Neural crest cell (in vitro differentiated cells): ENCODE measurements at regions not wholly inside any gene's neighbourhood (a gene's known extent, or its start where the extent isn't known, plus 50 kb on each side); places are given as distances from the start of the nearest gene placed in this dataset.

Source experiments
- DNase-seq: peaks from one replicate; pipeline ENCODE4 v3.0.0; 2021; ENCODE audit warnings: low read depth, mixed read lengths, low spot score
- H3K27ac Mint-ChIP-seq: one replicate; pipeline ENCODE4 v1.8.0; 2021; ENCODE audit warnings: mild to moderate bottlenecking, mixed read lengths; ENCODE audit not compliant: unreplicated experiment
- H3K27me3 Mint-ChIP-seq: 2 replicates; pipeline ENCODE4 v1.8.0; 2021; ENCODE audit warnings: low read depth, mild to moderate bottlenecking, mixed read lengths
- H3K36me3 Mint-ChIP-seq: 2 replicates; pipeline ENCODE4 v1.8.0; 2021; ENCODE audit warnings: low read depth, mild to moderate bottlenecking, mixed read lengths
- H3K4me1 Mint-ChIP-seq: 2 replicates; pipeline ENCODE4 v1.8.0; 2021; ENCODE audit warnings: mixed read lengths
- H3K4me3 Mint-ChIP-seq: one replicate; pipeline ENCODE4 v1.8.0; 2021; ENCODE audit warnings: mild to moderate bottlenecking, mixed read lengths
- H3K9me3 Mint-ChIP-seq: 2 replicates; pipeline ENCODE4 v1.8.0; 2021; ENCODE audit warnings: mixed read lengths
- TF ChIP-seq, protein P1 (sequence below): fragments of 200-600 bp; sonication (generic); conservative IDR thresholded peaks from 2 replicates; pipeline ENCODE4 v1.5.0; 2021; ENCODE audit warnings: antibody characterized with exemption, mild to moderate bottlenecking

DNA sequence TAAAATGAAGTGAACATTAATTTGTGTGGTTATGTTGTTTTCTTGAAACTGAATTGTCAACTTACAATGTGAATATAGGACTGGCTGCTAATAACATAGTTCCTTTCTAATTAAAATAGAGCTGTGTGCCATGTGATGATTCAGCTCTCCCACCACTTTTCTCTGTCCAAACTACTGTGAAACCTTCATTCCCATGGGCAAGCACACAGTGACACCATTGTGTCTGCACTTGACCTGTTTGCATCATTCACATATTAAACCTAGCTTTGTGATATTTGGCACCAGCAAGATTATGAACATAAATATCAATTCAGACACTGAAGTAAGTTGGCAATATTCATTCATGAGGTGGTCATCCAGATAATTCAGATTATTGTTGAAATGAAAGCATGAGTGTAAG lies 78.8 kb upstream of the TCF12 start:
- H3K36me3 Mint-ChIP-seq: peaks cover 4% of the 10 kb centered on the region
- no peak for DNase-seq
- H3K27ac Mint-ChIP-seq: no peak overlapping the region
- no peak overlapping the region for H3K4me3 Mint-ChIP-seq
- peaks cover 17% of the 10 kb centered on the region for H3K4me1 Mint-ChIP-seq
- H3K27me3 Mint-ChIP-seq: no peaks in the 10 kb centered on the region
- peaks cover 12% of the 10 kb centered on the region for H3K9me3 Mint-ChIP-seq
- TF ChIP-seq, protein P1, sequence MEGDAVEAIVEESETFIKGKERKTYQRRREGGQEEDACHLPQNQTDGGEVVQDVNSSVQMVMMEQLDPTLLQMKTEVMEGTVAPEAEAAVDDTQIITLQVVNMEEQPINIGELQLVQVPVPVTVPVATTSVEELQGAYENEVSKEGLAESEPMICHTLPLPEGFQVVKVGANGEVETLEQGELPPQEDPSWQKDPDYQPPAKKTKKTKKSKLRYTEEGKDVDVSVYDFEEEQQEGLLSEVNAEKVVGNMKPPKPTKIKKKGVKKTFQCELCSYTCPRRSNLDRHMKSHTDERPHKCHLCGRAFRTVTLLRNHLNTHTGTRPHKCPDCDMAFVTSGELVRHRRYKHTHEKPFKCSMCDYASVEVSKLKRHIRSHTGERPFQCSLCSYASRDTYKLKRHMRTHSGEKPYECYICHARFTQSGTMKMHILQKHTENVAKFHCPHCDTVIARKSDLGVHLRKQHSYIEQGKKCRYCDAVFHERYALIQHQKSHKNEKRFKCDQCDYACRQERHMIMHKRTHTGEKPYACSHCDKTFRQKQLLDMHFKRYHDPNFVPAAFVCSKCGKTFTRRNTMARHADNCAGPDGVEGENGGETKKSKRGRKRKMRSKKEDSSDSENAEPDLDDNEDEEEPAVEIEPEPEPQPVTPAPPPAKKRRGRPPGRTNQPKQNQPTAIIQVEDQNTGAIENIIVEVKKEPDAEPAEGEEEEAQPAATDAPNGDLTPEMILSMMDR: no peak

- no peak for DNase-seq
- Mint-ChIP-seq H3K4me1 (peaks cover 17% of the 10 kb centered on the region), H3K36me3 (peaks cover 4% of the 10 kb centered on the region), H3K4me3 (no peak overlapping the region), H3K9me3 (peaks cover 12% of the 10 kb centered on the region), H3K27ac (no peak overlapping the region), H3K27me3 (no peaks in the 10 kb centered on the region)
- TF ChIP-seq, protein P1: no peak
These were observed 79.3 kb upstream of the TCF12 start for GRCh38 chr15:56839099-56839498.

GRCh38 chr15:56838085-56838484 lies 80.4 kb upstream of the TCF12 start:
- TF ChIP-seq, protein P1: no peak
- no peak for DNase-seq
- Mint-ChIP-seq H3K9me3 (peaks cover 12% of the 10 kb centered on the region), H3K4me1 (peaks cover 17% of the 10 kb centered on the region), H3K27me3 (no peaks in the 10 kb centered on the region), H3K27ac (no peak overlapping the region), H3K4me3 (no peak overlapping the region), H3K36me3 (peaks cover 4% of the 10 kb centered on the region)

DNA sequence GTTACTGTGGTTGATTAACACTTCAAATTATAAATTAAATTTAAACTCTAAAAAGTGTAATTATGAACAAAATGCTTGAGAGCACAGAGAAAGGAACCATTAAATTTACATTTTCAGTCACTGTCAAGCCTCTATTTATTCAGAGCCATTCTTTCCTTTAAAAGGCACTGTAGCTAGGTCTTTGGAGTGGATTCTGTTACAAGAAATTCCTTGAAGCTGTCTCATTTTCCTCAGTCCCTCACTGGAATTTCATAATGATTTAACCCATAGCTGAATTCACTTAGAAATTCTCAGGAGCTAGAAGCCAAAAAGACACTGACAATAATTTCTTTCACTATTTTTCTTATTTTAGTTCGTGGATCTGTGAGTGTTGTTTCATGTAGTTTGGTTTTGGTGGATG lies 81.2 kb upstream of the TCF12 start:
- Mint-ChIP-seq H3K27me3 (no peaks in the 10 kb centered on the region), H3K4me3 (no peak overlapping the region), H3K27ac (no peak overlapping the region), H3K4me1 (peaks cover 17% of the 10 kb centered on the region), H3K9me3 (peaks cover 12% of the 10 kb centered on the region), H3K36me3 (peaks cover 4% of the 10 kb centered on the region)
- DNase-seq: no peak
- TF ChIP-seq, protein P1: no peak

- DNase-seq: no peak
- H3K36me3 Mint-ChIP-seq: peaks cover 4% of the 10 kb centered on the region
- peaks cover 17% of the 10 kb centered on the region for H3K4me1 Mint-ChIP-seq
- H3K27me3 Mint-ChIP-seq: no peaks in the 10 kb centered on the region
- H3K27ac Mint-ChIP-seq: no peak overlapping the region
- peaks cover 6% of the 10 kb centered on the region for H3K9me3 Mint-ChIP-seq
- TF ChIP-seq, protein P1: no peak
- no peak overlapping the region for H3K4me3 Mint-ChIP-seq
These were observed 82.7 kb upstream of the TCF12 start for GRCh38 chr15:56835718-56836171.

DNA sequence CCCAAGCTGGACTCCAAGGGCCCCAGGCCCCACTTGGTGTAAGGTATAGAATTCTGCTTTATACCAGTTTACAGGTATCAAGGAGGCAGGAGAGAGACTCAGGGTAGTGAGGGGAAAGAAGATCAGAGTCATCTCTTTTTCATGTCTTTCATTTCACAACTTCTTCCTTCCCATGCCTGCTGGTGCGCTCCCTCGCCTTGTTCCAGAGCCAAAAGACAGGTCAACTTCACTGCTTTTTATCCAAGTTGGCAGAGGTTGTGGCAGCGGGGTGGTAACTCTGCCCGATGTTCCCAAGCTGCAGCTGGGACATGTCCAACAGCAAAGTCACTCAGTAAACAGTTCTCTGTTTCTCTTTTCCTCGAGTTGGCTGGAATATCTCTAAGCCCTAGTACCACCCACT lies 86.3 kb upstream of the TCF12 start:
- H3K27ac Mint-ChIP-seq: no peak overlapping the region
- H3K4me3 Mint-ChIP-seq: no peak overlapping the region
- DNase-seq: no peak
- H3K27me3 Mint-ChIP-seq: no peaks in the 10 kb centered on the region
- no peaks in the 10 kb centered on the region for H3K36me3 Mint-ChIP-seq
- TF ChIP-seq, protein P1: no peak
- H3K9me3 Mint-ChIP-seq: no peaks in the 10 kb centered on the region
- H3K4me1 Mint-ChIP-seq: no peaks in the 10 kb centered on the region
